HG02938 (cell line): ENCODE measurements at regions not wholly inside any gene's neighbourhood (a gene's known extent, or its start where the extent isn't known, plus 50 kb on each side); places are given as distances from the start of the nearest gene placed in this dataset.

Experiments
- ATAC-seq: cut with Tn5 transposase; IDR thresholded peaks from one replicate; pipeline ENCODE4 v1.9.1; 2021; ENCODE audit warnings: mild to moderate bottlenecking, moderate library complexity; ENCODE audit not compliant: unreplicated experiment

DNA sequence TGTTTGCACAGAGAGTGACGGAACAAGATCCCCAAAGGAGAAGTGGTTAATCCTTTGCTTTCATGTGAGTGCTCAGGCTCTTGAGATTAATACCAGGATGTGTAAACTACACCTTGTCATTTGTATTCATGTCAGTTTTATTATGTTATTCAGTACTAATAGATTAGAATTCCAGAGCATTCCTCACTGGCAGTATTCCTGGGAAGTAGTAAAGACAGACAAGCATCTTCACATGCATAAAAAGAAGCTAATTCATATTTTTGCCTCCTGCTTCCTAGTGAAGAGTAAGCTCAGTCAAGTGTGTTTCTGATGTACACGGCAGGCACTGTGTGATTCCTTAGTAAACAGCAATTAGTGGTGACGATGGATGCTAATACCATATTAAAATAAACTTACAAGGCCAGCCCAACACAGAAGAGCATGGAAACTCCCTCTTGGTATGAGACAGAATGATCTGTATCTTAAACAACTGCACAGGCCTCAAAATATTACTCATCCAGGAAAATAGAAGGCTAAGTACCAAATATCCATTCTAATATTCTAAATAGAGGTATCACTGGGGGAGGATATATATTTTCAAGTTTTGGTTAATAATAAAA, 336.8 kb upstream of the MCTP2 start:
- no peak for ATAC-seq

- no peak for ATAC-seq
Measured at GRCh38 chr15:93887151-93887550, 344.2 kb upstream of the MCTP2 start.

DNA sequence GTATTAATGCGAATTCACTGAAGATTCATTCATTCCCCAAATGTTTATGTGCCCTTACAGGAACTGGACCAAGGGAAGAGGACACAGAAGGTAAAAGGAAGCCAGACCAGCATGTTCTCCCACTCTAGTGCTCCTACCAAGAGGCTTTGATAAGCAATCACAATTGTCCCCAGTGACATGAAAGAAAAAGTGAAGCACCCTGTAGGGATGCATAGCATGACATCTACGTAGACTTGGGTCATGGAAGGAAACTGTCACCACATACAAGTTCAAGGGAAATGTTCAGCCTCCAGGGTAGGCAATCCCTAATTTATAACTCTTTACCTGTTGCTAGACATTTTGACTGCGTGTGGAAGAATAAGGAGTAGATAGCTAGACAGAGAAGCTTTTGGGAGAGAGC, 348.6 kb upstream of the MCTP2 start:
- no peak for ATAC-seq

DNA sequence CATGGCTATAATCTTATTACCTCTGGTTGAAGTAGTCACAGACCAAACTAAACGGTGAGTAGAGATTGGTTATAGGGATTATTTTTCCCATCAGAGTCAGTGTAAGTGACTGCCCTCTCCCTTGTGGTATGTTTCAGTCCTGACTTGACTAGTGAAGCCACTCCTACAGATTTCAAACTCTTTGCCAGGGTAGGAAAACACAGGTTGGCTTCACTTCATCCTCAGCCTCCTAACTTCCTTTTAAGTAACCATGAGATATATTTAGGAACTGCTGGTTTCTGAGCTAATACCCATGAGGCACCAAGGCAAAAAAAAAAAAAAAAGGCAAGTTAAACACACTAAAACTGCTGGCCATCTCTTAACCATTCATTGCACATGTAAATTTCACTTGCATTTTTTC, 349.2 kb upstream of the MCTP2 start:
- ATAC-seq, result no peak

- ATAC-seq, result no peak
Measured at GRCh38 chr15:93881310-93881709, 350.1 kb upstream of the MCTP2 start.

- ATAC-seq, result no peak
Measured at GRCh38 chr15:93880358-93880757, 351.0 kb upstream of the MCTP2 start.

GRCh38 chr15:93870583-93870982, 360.8 kb upstream of the MCTP2 start:
- ATAC-seq, result no peak

GRCh38 chr15:93866948-93867347, 364.4 kb upstream of the MCTP2 start:
- no peak for ATAC-seq

DNA sequence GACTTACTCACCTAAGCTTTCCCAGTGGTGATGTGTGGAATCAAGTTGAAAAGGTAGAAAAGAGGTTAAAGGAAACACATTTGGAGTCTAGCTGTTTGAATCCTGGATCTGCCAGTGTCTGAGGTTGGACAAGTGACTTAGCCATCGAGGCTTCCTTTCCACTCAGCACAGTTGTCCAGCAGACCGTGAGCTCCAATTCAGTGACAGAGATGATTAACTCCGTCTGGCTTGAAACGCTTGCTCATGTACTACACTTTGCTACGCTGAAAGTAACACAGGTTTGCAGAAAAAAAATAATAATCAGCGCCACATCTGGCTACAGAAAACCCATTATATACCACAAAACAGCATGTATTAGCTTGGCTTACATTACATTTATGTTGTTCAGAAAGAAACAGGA, 364.9 kb upstream of the MCTP2 start:
- ATAC-seq, result no peak

DNA sequence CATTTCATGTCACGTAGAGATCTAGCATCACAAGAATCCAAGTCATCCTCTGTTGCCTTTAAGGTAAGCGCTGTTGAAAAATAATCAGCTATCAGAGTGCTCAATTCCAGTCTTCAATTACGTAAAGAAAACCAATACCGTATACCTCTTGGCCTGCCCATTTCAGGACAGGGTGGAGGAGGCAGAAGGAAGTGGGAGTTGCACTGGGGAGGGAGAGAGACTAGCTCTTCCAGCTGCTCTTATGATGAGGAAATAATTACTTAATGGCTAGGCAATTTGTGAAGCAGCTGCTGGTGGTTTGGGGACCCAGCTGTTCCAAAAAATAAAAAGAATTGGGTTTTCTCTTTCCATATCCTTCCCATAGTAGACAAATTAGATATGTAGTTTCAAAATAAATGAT, 365.8 kb upstream of the MCTP2 start:
- no peak for ATAC-seq

GRCh38 chr15:93862791-93863190, 368.6 kb upstream of the MCTP2 start:
- ATAC-seq, result no peak

- ATAC-seq, result no peak
Measured at GRCh38 chr15:93861956-93862741, 369.2 kb upstream of the MCTP2 start.

- no peak for ATAC-seq
Measured at GRCh38 chr15:93861413-93861812, 369.9 kb upstream of the MCTP2 start.

DNA sequence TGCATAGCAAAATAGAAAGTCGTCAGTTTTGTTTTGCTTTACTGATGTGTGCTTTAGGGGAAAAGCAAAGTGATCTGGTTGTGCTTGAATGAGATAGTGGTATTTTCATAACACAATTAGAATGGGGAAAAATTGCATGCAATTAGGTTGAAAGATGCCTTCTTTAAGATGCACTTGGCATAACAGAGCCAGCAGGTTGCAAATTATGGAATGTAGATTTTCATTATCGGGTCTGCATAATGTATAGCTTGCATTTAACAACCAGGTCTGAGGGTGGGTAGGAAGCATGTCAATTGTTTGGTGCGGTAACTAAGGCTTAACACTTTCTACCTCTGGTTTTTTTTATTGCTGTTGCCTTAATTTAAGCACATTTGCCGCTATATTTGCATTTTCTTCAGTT, 370.7 kb upstream of the MCTP2 start:
- no peak for ATAC-seq

- no peak for ATAC-seq
Measured at GRCh38 chr15:93859176-93859575, 372.2 kb upstream of the MCTP2 start.

DNA sequence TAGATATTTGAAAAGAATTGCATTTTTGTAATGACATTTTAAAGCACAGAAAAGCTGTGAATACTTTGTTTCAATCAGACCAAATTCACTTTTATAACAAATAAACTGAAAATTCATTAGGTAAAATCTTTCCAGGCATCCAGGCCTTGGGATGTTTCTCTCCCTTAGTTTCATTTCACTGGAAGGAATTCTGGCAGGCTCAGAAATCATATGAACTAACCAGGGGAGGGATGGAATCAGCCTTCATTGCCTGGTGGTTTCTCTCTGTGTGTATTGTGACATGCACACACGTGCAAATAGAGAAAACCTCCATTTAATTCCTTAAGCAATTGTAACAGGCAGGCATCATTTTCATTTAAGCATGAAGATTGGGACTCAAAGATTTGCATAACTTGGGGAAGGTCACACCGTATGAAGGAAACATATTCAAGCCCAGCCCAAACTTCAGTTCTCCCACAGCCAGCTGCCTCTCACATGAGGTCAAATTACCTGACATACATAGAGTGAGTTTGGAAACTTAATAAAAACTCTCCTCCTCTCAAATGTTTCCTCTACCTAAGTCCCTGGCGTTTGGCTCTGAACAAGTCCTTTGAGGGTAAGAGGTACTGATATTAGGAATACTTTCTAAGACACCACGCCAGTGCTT, 376.1 kb upstream of the MCTP2 start:
- no peak for ATAC-seq

DNA sequence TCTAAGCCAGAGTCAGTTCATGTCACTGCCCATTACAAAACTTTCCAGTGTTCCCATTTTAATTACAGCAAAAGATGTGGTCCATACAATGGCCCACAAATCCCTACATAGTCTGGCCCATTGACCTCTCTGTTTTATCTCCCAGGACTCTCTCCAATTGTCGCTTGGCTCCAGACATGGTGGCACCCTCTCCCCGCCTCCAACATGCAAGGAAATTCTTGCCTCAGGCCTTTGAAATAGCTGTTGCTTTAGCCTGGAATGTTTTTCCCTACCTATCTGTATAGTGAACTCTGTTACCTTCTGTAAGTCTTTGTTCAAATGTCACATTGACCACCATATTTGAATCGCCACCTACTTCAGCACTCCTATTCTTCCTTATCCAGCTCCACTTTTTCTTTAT, 377.3 kb upstream of the MCTP2 start:
- ATAC-seq, result no peak

GRCh38 chr15:93852761-93853160, 378.6 kb upstream of the MCTP2 start:
- ATAC-seq, result no peak

GRCh38 chr15:93848490-93848889, 382.9 kb upstream of the MCTP2 start:
- ATAC-seq, result no peak

- no peak for ATAC-seq
Measured at GRCh38 chr15:93848076-93848475, 383.3 kb upstream of the MCTP2 start.

DNA sequence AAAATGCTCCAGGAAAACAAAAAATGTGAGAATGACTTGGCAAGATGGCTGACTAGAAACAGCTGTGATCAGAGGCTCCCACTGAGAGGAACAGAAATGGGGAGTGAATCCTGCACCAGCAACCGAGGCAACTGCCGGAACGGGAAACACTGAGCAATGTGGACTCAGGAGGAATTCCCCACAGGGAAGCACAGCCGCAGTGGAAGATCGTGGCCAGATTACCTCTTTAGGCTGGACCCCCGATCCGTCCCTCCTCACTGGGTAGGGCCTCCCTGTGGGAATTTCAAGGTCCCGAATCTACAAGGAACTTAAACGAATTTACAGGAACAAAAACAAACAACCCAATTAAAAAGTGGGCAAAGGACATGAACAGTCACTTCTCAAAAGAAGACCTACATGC, 385.2 kb upstream of the MCTP2 start:
- no peak for ATAC-seq

DNA sequence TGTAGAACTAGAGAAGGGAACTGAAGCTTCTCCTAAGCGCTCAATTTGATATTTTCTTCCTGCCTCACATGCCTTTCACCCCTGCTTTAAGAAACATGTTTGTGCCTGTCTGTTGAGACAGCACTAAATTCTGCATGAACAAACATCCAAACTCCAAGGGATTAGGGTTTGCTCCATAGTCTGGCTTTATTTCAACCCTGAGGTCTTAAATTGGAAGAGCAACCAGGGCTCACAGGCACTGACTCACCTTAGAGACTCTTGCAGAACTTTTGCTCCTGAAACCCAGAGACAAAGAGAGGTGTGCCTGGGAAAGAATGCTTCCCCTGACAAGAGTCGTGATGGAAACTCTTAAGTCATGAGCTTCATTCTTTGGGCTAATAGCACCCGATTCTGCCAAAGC, 393.9 kb upstream of the MCTP2 start:
- ATAC-seq, result no peak
